ENCODE measurements at regions not wholly inside any gene's neighbourhood (a gene's known extent, or its start where the extent isn't known, plus 50 kb on each side); places are given as distances from the start of the nearest gene placed in this dataset.

DNA sequence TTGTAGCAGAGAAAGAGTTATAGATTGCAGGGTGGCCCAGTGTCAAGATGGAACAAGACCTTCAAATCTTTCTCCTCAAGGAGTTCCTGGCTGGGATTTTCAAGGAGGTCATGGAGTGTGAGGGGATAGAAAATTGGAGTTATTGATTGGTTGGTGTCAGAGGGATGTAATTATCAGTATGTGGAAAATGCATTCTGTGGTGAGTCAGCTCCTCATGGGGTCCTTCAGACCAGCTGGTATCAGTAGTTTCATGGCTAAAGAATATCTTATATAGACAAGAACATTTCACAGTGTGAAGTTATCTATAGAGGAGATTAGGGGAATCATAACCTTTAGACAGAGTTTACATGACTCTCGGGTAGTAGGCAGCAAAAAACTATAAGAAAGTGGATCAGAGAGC lies 1114.0 kb upstream of the GBE1 start:
- Histone ChIP-seq H3K27ac (no peak overlapping the region), H3K36me3 (no peaks in the 10 kb centered on the region), H3K4me1 (no peaks in the 10 kb centered on the region), H3K4me3 (no peak overlapping the region), H3K9me3 (no peaks in the 10 kb centered on the region), H3K27me3 (no peaks in the 10 kb centered on the region)
- WGBS, 2 donors, result 48 to 50% methylated on average over 1 of the region's 1 CpG
- DNase-seq (no peak), ATAC-seq (ENCODE audit: low FRiP score in 2 of 2) (no peak)
- TF ChIP-seq POLR2AphosphoS5 (IDR thresholded peaks at IDR 0.05), result no peak
- TF ChIP-seq, protein P1, sequence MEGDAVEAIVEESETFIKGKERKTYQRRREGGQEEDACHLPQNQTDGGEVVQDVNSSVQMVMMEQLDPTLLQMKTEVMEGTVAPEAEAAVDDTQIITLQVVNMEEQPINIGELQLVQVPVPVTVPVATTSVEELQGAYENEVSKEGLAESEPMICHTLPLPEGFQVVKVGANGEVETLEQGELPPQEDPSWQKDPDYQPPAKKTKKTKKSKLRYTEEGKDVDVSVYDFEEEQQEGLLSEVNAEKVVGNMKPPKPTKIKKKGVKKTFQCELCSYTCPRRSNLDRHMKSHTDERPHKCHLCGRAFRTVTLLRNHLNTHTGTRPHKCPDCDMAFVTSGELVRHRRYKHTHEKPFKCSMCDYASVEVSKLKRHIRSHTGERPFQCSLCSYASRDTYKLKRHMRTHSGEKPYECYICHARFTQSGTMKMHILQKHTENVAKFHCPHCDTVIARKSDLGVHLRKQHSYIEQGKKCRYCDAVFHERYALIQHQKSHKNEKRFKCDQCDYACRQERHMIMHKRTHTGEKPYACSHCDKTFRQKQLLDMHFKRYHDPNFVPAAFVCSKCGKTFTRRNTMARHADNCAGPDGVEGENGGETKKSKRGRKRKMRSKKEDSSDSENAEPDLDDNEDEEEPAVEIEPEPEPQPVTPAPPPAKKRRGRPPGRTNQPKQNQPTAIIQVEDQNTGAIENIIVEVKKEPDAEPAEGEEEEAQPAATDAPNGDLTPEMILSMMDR (IDR thresholded peaks at IDR 0.05), result no peak
- no peak for TF ChIP-seq EP300 (IDR thresholded peaks at IDR 0.05)
- no peak for TF ChIP-seq POLR2A (IDR thresholded peaks at IDR 0.05)

DNA sequence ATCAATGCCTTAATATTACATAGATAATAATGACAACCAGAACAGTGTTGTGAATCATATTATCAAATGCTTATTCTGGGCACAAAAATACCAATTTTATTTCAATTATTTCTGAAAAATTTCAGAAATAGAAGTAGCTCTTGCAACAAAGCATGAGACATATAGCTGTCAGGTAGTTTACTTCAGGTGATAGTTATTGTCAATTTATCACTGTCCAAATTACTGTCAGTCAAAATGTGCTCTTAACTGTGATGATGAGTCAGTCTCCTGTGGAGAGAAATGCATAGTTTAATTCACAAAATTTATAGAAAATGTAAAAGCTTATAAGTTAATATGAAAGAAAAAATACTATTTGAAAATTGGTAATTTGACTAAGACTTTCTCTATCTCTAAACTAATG lies 1078.4 kb upstream of the GBE1 start:
- H3K27me3 ChIP-seq, result no peaks in the 10 kb centered on the region
- DNase-seq, result no peak
- H3K4me1 ChIP-seq, result no peaks in the 10 kb centered on the region
- H3K9me3 ChIP-seq, result peaks cover 0 to 8% (median 0%) of the 10 kb centered on the region in 4 donors
- TF ChIP-seq, protein P1 (IDR thresholded peaks at IDR 0.05), result no peak
- no peak for TF ChIP-seq POLR2AphosphoS5 (IDR thresholded peaks at IDR 0.05)
- TF ChIP-seq EP300 (IDR thresholded peaks at IDR 0.05), result no peak
- no peak for TF ChIP-seq POLR2A (IDR thresholded peaks at IDR 0.05)
- no peak for ATAC-seq (ENCODE audit: low FRiP score in 2 of 2)
- H3K4me3 ChIP-seq, result no peak overlapping the region
- no peaks in the 10 kb centered on the region for H3K36me3 ChIP-seq
- no peak overlapping the region for H3K27ac ChIP-seq

DNA sequence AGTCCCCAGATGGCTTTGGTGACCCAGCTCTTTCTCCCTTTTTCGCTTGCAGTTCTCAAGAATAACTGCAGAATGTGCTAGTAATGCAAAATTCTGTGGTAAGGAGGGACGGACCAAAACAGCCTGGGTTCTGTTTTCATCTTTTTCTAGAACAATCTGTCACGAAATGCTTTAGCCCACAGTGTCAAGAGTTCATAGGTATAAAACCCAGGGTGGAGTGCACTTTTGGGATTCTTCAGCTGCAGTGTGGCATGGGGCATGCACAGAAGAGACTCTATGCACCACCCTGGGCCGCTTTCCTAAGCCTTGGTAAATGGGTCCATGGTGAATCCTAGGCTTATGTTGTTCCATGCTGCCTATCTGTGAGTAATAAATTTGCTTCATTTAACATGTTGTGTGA lies 1072.7 kb upstream of the GBE1 start:
- H3K27ac ChIP-seq, result no peak overlapping the region
- H3K27me3 ChIP-seq, result no peaks in the 10 kb centered on the region
- H3K4me3 ChIP-seq, result no peak overlapping the region
- ATAC-seq (ENCODE audit: low FRiP score in 2 of 2) (no peak), DNase-seq (no peak)
- H3K4me1 ChIP-seq, result no peaks in the 10 kb centered on the region
- no peaks in the 10 kb centered on the region for H3K36me3 ChIP-seq
- 69 to 70% methylated on average over 4 of the region's 4 CpGs for WGBS, 2 donors
- no peaks in the 10 kb centered on the region for H3K9me3 ChIP-seq
- TF ChIP-seq, protein P1 (IDR thresholded peaks at IDR 0.05), result no peak
- TF ChIP-seq EP300 (IDR thresholded peaks at IDR 0.05) (no peak), POLR2AphosphoS5 (IDR thresholded peaks at IDR 0.05) (no peak), POLR2A (IDR thresholded peaks at IDR 0.05) (no peak)

DNA sequence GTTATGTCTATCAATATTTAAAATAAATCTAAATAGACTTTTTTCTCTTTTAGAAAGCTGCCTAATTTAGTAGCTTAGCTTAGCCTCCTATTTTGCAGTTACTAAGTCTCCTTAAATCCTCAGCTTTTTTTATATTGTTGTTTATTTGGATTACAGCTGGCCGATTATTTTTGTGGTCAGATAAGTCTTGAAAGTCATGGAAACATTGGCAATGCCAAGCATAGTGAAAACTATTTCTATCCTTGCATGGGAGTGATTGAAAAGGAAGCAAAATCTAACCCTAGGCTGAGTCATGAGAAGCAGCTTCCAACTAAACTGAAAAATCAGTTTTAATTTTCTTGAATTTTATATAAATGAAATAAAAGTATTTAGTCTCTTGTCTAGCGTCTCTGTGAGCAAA lies 1063.0 kb upstream of the GBE1 start:
- no peak for ATAC-seq (ENCODE audit: low FRiP score in 2 of 2)
- Histone ChIP-seq H3K27ac (no peak overlapping the region), H3K4me3 (no peak overlapping the region), H3K36me3 (no peaks in the 10 kb centered on the region), H3K27me3 (no peaks in the 10 kb centered on the region), H3K4me1 (no peaks in the 10 kb centered on the region), H3K9me3 (no peaks in the 10 kb centered on the region)
- TF ChIP-seq POLR2AphosphoS5 (IDR thresholded peaks at IDR 0.05) (no peak), POLR2A (IDR thresholded peaks at IDR 0.05) (no peak), EP300 (IDR thresholded peaks at IDR 0.05) (no peak)
- TF ChIP-seq, protein P1 (IDR thresholded peaks at IDR 0.05), result no peak
- WGBS, 2 donors, result 61 to 72% methylated on average over 2 of the region's 2 CpGs
- no peak for DNase-seq

DNA sequence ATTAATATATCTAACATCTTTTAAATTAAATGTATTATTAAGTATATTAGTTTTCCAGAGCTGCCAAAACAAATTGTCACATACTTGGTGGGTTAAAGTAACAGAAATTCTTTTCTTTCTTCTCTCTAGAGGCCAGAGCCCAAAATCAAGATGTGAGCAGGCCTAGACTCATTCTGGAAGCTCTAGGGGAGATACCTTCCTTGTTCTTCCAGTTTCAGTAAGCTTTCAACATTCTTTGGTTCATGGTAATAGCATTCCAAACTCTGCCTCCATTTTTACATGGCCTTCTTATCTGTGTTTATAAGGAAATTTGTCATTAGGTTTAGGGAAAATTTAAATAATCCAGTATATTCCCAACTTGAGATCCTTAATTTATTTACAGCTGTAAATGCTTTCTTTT lies 1054.6 kb upstream of the GBE1 start:
- peaks cover 0 to 15% (median 7%) of the 10 kb centered on the region in 4 donors for H3K9me3 ChIP-seq
- H3K27ac ChIP-seq, result no peak overlapping the region
- ATAC-seq (ENCODE audit: low FRiP score in 2 of 2) (no peak), DNase-seq (no peak)
- no peaks in the 10 kb centered on the region for H3K27me3 ChIP-seq
- no peaks in the 10 kb centered on the region for H3K4me1 ChIP-seq
- no peaks in the 10 kb centered on the region for H3K36me3 ChIP-seq
- TF ChIP-seq EP300 (IDR thresholded peaks at IDR 0.05) (no peak), POLR2AphosphoS5 (IDR thresholded peaks at IDR 0.05) (no peak), POLR2A (IDR thresholded peaks at IDR 0.05) (no peak)
- TF ChIP-seq, protein P1 (IDR thresholded peaks at IDR 0.05), result no peak
- H3K4me3 ChIP-seq, result no peak overlapping the region

Data from upper lobe of left lung (tissue), 6 donors.